PC-9 (cell line): ENCODE measurements at regions not wholly inside any gene's neighbourhood (a gene's known extent, or its start where the extent isn't known, plus 50 kb on each side); places are given as distances from the start of the nearest gene placed in this dataset.

ENCODE experiments used
- BruUV-seq: library from RNA; stranded (reverse); fragments of 400-500 nt; replicated peaks from 2 replicates; lab custom pipeline; 2021; lab: Mats Ljungman, UMichigan
- CTCF ChIA-PET: fragments of 300-600 bp; sonication (Branson Sonifier 250); formaldehyde crosslinking; loops from one replicate; lab custom pipeline; 2022; ENCODE audit warnings: antibody characterized with exemption; lab: Charles Lee
- POLR2A ChIA-PET: fragments of 300-600 bp; sonication (Branson Sonifier 250); formaldehyde crosslinking; loops from one replicate; lab custom pipeline; 2022; ENCODE audit warnings: antibody characterized with exemption; ENCODE audit not compliant: unreplicated experiment; lab: Charles Lee
- DNase-seq, 2 experiments: peaks; one replicate each; pipeline versions ENCODE4 v3.0.0 to v3.0.0-alpha.2; 2015 to 2022; ENCODE audit warnings: mixed read lengths in 1 of 2
- H2AFZ ChIP-seq: fragments of 200-600 bp; sonication (generic); 2 replicates; pipeline ENCODE4 v1.8.1; 2017; ENCODE audit warnings: antibody characterized with exemption
- H3F3A ChIP-seq: fragments of 200-600 bp; sonication (generic); 2 replicates; pipeline ENCODE4 v1.8.1; 2017; ENCODE audit warnings: antibody characterized with exemption, mild to moderate bottlenecking, low read depth; ENCODE audit not compliant: insufficient read depth
- H3K27ac ChIP-seq: fragments of 200-600 bp; sonication (generic); 2 replicates; pipeline ENCODE4 v1.6.1; 2016; ENCODE audit warnings: mixed run types
- H3K27me3 ChIP-seq: fragments of 200-600 bp; sonication (generic); 2 replicates; pipeline ENCODE4 v1.6.1; 2016; ENCODE audit warnings: low read depth, mixed run types; ENCODE audit not compliant: insufficient read depth
- H3K36me3 ChIP-seq: fragments of 200-600 bp; sonication (generic); 2 replicates; pipeline ENCODE4 v1.6.1; 2016; ENCODE audit warnings: low read depth, mixed run types
- H3K4me1 ChIP-seq: fragments of 200-600 bp; sonication (generic); replicated peaks from 2 replicates; pipeline ENCODE4 v1.6.1; 2016; ENCODE audit warnings: mixed run types; ENCODE audit not compliant: insufficient read depth
- H3K4me2 ChIP-seq: fragments of 200-600 bp; sonication (generic); 2 replicates; pipeline ENCODE4 v1.6.1; 2017; ENCODE audit warnings: mixed run types
- H3K4me3 ChIP-seq: fragments of 200-600 bp; sonication (generic); 2 replicates; pipeline ENCODE4 v1.6.1; 2016; ENCODE audit warnings: mixed run types
- H3K79me2 ChIP-seq: fragments of 200-600 bp; sonication (generic); 2 replicates; pipeline ENCODE4 v1.6.1; 2017; ENCODE audit warnings: low read depth, mixed run types
- H3K9me2 ChIP-seq: fragments of 200-600 bp; sonication (generic); 2 replicates; pipeline ENCODE4 v1.8.1; 2017; ENCODE audit warnings: mild to moderate bottlenecking; ENCODE audit not compliant: insufficient read depth
- H3K9me3 ChIP-seq: fragments of 200-600 bp; sonication (generic); 2 replicates; pipeline ENCODE4 v1.8.1; 2016; ENCODE audit warnings: low read depth; ENCODE audit not compliant: insufficient read depth
- H4K20me1 ChIP-seq: fragments of 200-600 bp; sonication (generic); 2 replicates; pipeline ENCODE4 v1.8.1; 2017; ENCODE audit not compliant: insufficient read depth
- EZH2 ChIP-seq: fragments of 200-600 bp; sonication (generic); IDR thresholded peaks from 2 replicates; pipeline ENCODE4 v1.8.0; 2017; ENCODE audit warnings: antibody characterized with exemption, low read depth
- intact Hi-C: fragments of 100-400 bp; cut with micrococcal nuclease; formaldehyde crosslinking; loops from one replicate; pipeline ENCODE4 v1.10.0; 2022; ENCODE audit not compliant: unreplicated experiment
- TF ChIP-seq, protein P1 (sequence below): fragments of 200-600 bp; sonication (generic); conservative IDR thresholded peaks from 2 replicates; pipeline ENCODE4 v1.6.1; 2017; ENCODE audit warnings: mixed run types, antibody characterized with exemption, mild to moderate bottlenecking, moderate library complexity

DNA sequence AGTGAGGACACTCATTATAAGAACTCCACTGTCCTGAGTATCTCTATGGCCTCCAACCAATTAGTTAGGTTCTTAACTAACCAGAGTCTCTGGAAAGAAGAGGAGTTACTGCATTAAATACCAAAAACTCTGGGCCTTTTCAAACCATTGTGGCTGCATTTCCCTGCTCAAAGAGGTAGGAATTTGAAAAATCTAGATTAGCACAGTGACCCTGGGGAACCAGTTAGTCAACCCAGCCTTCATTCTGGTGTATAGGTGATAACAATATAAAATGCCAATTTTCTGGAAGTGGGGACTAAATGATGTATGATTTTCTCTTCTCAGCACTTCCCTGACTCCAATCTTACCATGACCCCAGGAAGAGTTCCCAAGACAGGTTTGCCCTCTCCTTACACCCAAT lies 287.8 kb upstream of the SETBP1 start:
- Histone ChIP-seq H4K20me1 (no peaks in the 10 kb centered on the region), H3K4me2 (peak overlapping the region; percentile 12; the same call in 1 of the 2 replicates), H2AFZ (no peak overlapping the region), H3K79me2 (no peaks in the 10 kb centered on the region), H3K36me3 (no peaks in the 10 kb centered on the region), H3F3A (0 out of 2 replicates have a peak, but pooled peaks cover 3% of the 10 kb centered on the region), H3K27ac (no peak overlapping the region), H3K4me3 (no peak overlapping the region), H3K9me3 (no peaks in the 10 kb centered on the region), H3K4me1 (peaks cover 11% of the 10 kb centered on the region), H3K27me3 (no peaks in the 10 kb centered on the region), H3K9me2 (no peaks in the 10 kb centered on the region)
- ChIA-PET POLR2A (no interaction called here), CTCF (interaction anchor here (0.6 kb wide), 1 partner anchor 262 kb away, joined by 3 read pairs; no protein-coding TSS in a partner anchor)
- peak; percentile 27 to 55 for DNase-seq
- intact Hi-C loops, result no loop called here
- no TSS peak for BruUV-seq
- TF ChIP-seq, protein P1, sequence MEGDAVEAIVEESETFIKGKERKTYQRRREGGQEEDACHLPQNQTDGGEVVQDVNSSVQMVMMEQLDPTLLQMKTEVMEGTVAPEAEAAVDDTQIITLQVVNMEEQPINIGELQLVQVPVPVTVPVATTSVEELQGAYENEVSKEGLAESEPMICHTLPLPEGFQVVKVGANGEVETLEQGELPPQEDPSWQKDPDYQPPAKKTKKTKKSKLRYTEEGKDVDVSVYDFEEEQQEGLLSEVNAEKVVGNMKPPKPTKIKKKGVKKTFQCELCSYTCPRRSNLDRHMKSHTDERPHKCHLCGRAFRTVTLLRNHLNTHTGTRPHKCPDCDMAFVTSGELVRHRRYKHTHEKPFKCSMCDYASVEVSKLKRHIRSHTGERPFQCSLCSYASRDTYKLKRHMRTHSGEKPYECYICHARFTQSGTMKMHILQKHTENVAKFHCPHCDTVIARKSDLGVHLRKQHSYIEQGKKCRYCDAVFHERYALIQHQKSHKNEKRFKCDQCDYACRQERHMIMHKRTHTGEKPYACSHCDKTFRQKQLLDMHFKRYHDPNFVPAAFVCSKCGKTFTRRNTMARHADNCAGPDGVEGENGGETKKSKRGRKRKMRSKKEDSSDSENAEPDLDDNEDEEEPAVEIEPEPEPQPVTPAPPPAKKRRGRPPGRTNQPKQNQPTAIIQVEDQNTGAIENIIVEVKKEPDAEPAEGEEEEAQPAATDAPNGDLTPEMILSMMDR, result no peak
- TF ChIP-seq EZH2, result no peak

- H4K20me1 ChIP-seq, result no peaks in the 10 kb centered on the region
- H3K9me3 ChIP-seq, result no peaks in the 10 kb centered on the region
- no peaks in the 10 kb centered on the region for H3K27me3 ChIP-seq
- TF ChIP-seq EZH2, result no peak
- TF ChIP-seq, protein P1, result no peak
- DNase-seq, result no peak
- peaks cover 11% of the 10 kb centered on the region for H3K4me1 ChIP-seq
- no peak overlapping the region for H3K4me3 ChIP-seq
- CTCF ChIA-PET, result no interaction called here
- no peak overlapping the region for H3K27ac ChIP-seq
- no peaks in the 10 kb centered on the region for H3K79me2 ChIP-seq
- BruUV-seq, result no TSS peak
- H3K36me3 ChIP-seq, result no peaks in the 10 kb centered on the region
- no peak overlapping the region for H2AFZ ChIP-seq
- intact Hi-C loops, result no loop called here
- no peaks in the 10 kb centered on the region for H3K9me2 ChIP-seq
- POLR2A ChIA-PET, result no interaction called here
- 0 out of 2 replicates have a peak, but pooled peaks cover 3% of the 10 kb centered on the region for H3F3A ChIP-seq
- peak overlapping the region; percentile 12; the same call in 1 of the 2 replicates for H3K4me2 ChIP-seq
These were observed 287.3 kb upstream of the SETBP1 start for GRCh38 chr18:44393406-44393805.

GRCh38 chr18:44396550-44396949 lies 284.1 kb upstream of the SETBP1 start:
- Histone ChIP-seq H3K79me2 (no peaks in the 10 kb centered on the region), H3K9me2 (no peaks in the 10 kb centered on the region), H3K4me2 (no peak overlapping the region), H2AFZ (no peak overlapping the region), H4K20me1 (no peaks in the 10 kb centered on the region), H3K27ac (no peak overlapping the region), H3F3A (0 out of 2 replicates have a peak, but pooled peaks cover 3% of the 10 kb centered on the region), H3K36me3 (no peaks in the 10 kb centered on the region), H3K27me3 (no peaks in the 10 kb centered on the region), H3K4me3 (no peak overlapping the region), H3K9me3 (no peaks in the 10 kb centered on the region; the same call in 1 of the 2 replicates), H3K4me1 (peaks cover 11% of the 10 kb centered on the region)
- ChIA-PET CTCF (no interaction called here), POLR2A (interaction anchor here (0.6 kb wide), 1 partner anchor 282 kb away, joined by 3 read pairs; no protein-coding TSS in a partner anchor)
- intact Hi-C loops, result no loop called here
- BruUV-seq, result no TSS peak
- TF ChIP-seq, protein P1, result no peak
- no peak for TF ChIP-seq EZH2
- DNase-seq, result no peak
